ENCODE measurements at regions not wholly inside any gene's neighbourhood (a gene's known extent, or its start where the extent isn't known, plus 50 kb on each side); places are given as distances from the start of the nearest gene placed in this dataset.

DNA sequence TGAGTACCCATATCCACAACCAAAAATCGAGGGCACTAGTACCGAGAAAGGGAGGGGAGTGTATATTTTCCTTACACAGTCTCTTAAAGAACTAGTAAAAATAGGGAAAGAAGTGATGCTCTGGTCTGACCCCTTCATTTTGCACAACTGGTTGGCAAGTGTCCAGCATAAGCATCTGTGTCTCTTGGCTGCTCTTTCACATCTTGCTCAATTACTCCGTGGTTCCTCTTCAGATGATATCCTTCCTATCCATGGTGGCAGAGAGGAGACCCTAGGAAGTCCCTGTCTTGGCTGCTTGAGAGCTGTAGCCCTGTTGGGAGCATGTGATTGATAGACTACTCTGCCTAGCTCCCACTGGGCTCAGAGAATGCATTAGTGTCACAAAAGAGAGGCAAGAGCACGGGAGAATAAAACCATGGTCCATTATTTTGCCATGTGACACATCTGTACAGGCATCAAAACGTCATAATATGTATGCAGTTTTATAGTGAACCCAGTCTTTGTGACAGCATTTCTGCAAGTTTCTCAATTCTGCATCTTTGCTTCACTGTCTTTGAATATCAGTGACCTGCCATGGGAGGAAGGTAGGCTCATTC, 111.8 kb upstream of the ANKRD1 start:
- TF ChIP-seq TAF1 (IDR thresholded peaks at IDR 0.05; ENCODE audit: low read depth) (no peak), RAD21 (IDR thresholded peaks at IDR 0.05; ENCODE audit: low read depth) (no peak), CREB1 (IDR thresholded peaks at IDR 0.05; ENCODE audit: low read depth) (no peak), USF1 (IDR thresholded peaks at IDR 0.05) (no peak), YY1 (IDR thresholded peaks at IDR 0.05; ENCODE audit: low read depth) (no peak), NFIC (IDR thresholded peaks at IDR 0.05) (no peak), ZBTB7A (IDR thresholded peaks at IDR 0.05; ENCODE audit: low read depth) (no peak), TCF12 (IDR thresholded peaks at IDR 0.05; ENCODE audit: low read depth) (no peak)
- TF ChIP-seq, protein P1, sequence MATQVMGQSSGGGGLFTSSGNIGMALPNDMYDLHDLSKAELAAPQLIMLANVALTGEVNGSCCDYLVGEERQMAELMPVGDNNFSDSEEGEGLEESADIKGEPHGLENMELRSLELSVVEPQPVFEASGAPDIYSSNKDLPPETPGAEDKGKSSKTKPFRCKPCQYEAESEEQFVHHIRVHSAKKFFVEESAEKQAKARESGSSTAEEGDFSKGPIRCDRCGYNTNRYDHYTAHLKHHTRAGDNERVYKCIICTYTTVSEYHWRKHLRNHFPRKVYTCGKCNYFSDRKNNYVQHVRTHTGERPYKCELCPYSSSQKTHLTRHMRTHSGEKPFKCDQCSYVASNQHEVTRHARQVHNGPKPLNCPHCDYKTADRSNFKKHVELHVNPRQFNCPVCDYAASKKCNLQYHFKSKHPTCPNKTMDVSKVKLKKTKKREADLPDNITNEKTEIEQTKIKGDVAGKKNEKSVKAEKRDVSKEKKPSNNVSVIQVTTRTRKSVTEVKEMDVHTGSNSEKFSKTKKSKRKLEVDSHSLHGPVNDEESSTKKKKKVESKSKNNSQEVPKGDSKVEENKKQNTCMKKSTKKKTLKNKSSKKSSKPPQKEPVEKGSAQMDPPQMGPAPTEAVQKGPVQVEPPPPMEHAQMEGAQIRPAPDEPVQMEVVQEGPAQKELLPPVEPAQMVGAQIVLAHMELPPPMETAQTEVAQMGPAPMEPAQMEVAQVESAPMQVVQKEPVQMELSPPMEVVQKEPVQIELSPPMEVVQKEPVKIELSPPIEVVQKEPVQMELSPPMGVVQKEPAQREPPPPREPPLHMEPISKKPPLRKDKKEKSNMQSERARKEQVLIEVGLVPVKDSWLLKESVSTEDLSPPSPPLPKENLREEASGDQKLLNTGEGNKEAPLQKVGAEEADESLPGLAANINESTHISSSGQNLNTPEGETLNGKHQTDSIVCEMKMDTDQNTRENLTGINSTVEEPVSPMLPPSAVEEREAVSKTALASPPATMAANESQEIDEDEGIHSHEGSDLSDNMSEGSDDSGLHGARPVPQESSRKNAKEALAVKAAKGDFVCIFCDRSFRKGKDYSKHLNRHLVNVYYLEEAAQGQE (IDR thresholded peaks at IDR 0.05; ENCODE audit: low read depth), result no peak

DNA sequence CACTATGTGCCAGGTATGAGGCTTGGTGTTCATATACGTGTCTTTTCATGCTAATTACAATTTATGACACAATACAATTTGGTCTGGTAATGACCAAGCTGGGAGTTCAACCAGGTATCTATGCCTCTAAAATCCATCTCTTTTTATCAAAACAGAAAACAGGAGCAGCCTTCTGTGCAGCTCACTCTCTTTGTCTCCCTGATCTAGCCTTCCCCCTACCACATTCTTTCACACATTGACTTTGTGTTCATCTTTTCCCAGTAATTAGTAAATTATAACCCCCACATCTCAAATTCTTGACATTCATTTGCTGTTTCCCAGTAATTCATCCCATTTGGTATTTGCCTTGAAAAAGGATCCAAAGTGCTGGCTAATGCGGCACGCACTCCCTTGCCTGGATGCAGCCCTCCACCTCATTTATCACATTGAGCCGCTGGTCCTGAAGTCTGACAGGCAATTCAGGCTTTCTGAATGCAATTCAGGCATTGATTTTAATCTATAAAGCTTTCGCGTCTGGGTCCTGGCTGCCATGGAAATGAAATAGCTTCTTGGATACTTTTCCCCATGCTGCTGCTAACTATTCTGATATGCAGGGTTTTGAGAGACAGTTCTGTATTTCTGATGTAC, 112.5 kb upstream of the ANKRD1 start:
- TF ChIP-seq CEBPB (IDR thresholded peaks at IDR 0.05) (no peak), EGR1 (IDR thresholded peaks at IDR 0.05) (no peak), RAD21 (IDR thresholded peaks at IDR 0.05; ENCODE audit: low read depth) (no peak), FOXM1 (IDR thresholded peaks at IDR 0.05; ENCODE audit: borderline replicate concordance, low read depth) (no peak), TEAD4 (IDR thresholded peaks at IDR 0.05) (no peak), ZBTB7A (IDR thresholded peaks at IDR 0.05; ENCODE audit: low read depth) (no peak), YY1 (IDR thresholded peaks at IDR 0.05; ENCODE audit: low read depth) (no peak), NFIC (IDR thresholded peaks at IDR 0.05) (no peak), EP300 (IDR thresholded peaks at IDR 0.05; ENCODE audit: borderline replicate concordance) (no peak), TAF1 (IDR thresholded peaks at IDR 0.05; ENCODE audit: low read depth) (no peak), USF1 (IDR thresholded peaks at IDR 0.05) (no peak), TCF12 (IDR thresholded peaks at IDR 0.05; ENCODE audit: low read depth) (no peak), CREB1 (IDR thresholded peaks at IDR 0.05; ENCODE audit: low read depth) (no peak)
- TF ChIP-seq, protein P1 (IDR thresholded peaks at IDR 0.05; ENCODE audit: low read depth), result no peak
- TF ChIP-seq, protein P2, sequence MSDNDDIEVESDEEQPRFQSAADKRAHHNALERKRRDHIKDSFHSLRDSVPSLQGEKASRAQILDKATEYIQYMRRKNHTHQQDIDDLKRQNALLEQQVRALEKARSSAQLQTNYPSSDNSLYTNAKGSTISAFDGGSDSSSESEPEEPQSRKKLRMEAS (IDR thresholded peaks at IDR 0.05), result no peak

DNA sequence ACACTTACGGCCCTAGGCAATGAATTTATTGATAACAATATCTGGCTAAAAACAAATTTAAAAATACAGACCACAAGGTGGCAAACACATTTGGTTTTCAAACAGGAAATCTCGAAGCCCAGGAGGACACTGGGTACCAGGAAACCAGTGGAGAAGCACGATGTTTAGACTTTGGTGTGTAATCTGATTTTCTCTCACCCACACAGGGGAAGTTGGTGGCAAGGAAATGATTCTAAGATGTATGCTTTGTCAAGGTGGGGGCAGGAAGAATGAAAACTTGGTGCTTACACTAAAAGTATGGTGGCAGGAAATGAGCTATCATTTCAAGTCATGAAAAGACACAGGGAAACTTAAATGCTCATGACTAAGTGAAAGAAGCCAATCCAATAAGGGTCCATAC, 113.2 kb upstream of the ANKRD1 start:
- TF ChIP-seq NFIC (IDR thresholded peaks at IDR 0.05) (no peak), CREB1 (IDR thresholded peaks at IDR 0.05; ENCODE audit: low read depth) (no peak), CEBPB (IDR thresholded peaks at IDR 0.05) (no peak), TCF12 (IDR thresholded peaks at IDR 0.05; ENCODE audit: low read depth) (no peak), TAF1 (IDR thresholded peaks at IDR 0.05; ENCODE audit: low read depth) (no peak), EGR1 (IDR thresholded peaks at IDR 0.05) (no peak), EP300 (IDR thresholded peaks at IDR 0.05; ENCODE audit: borderline replicate concordance) (no peak), ZBTB7A (IDR thresholded peaks at IDR 0.05; ENCODE audit: low read depth) (no peak), TEAD4 (IDR thresholded peaks at IDR 0.05) (no peak), YY1 (IDR thresholded peaks at IDR 0.05; ENCODE audit: low read depth) (no peak), FOXM1 (IDR thresholded peaks at IDR 0.05; ENCODE audit: borderline replicate concordance, low read depth) (no peak), USF1 (IDR thresholded peaks at IDR 0.05) (no peak), RAD21 (IDR thresholded peaks at IDR 0.05; ENCODE audit: low read depth) (no peak)
- TF ChIP-seq, protein P1 (IDR thresholded peaks at IDR 0.05; ENCODE audit: low read depth), result no peak
- TF ChIP-seq, protein P2 (IDR thresholded peaks at IDR 0.05), result no peak
